H1 (cell line): ENCODE measurements at regions not wholly inside any gene's neighbourhood (a gene's known extent, or its start where the extent isn't known, plus 50 kb on each side); places are given as distances from the start of the nearest gene placed in this dataset.

ENCODE experiments used
- CTCF ChIA-PET: fragments of 300-600 bp; sonication (Branson Sonifier 250); formaldehyde crosslinking; loops from one replicate; lab custom pipeline; 2021; ENCODE audit not compliant: partially characterized antibody; lab: Charles Lee
- POLR2A ChIA-PET: fragments of 300-600 bp; sonication (Branson Sonifier 250); formaldehyde crosslinking; loops from one replicate; lab custom pipeline; 2021; ENCODE audit warnings: inconsistent platforms; ENCODE audit not compliant: partially characterized antibody; lab: Charles Lee
- DNase-seq, 2 experiments: peaks; one replicate each; pipeline versions ENCODE4 v3.0.0 to v3.0.0-alpha.2; 2010 to 2022; ENCODE audit warnings: low spot score in 2 of 2, low read depth in 1 of 2, mixed read lengths in 1 of 2
- FAIRE-seq: peaks from 2 replicates; lab custom pipeline; 2011; peaks lifted over from hg19 to GRCh38; lab: Jason Lieb, UNC
- H2AFZ ChIP-seq: 2 replicates; pipeline ENCODE4 v1.8.1; 2012; ENCODE audit warnings: low read length, inconsistent platforms
- H2AK5ac ChIP-seq: 2 replicates; pipeline ENCODE4 v1.6.1; 2013; ENCODE audit warnings: low read depth, low read length
- H2BK120ac ChIP-seq: replicated peaks from 2 replicates; pipeline ENCODE3; 2013; ENCODE audit warnings: low read depth, low read length, inconsistent platforms
- H2BK12ac ChIP-seq: 2 replicates; pipeline ENCODE4 v1.6.1; 2013; ENCODE audit warnings: low read depth, low read length
- H2BK15ac ChIP-seq: 2 replicates; pipeline ENCODE4 v1.6.1; 2013; ENCODE audit warnings: low read length
- H2BK20ac ChIP-seq: 2 replicates; pipeline ENCODE4 v1.6.1; 2013; ENCODE audit warnings: low read length
- H2BK5ac ChIP-seq: 2 replicates; pipeline ENCODE4 v1.6.1; 2013; ENCODE audit warnings: low read depth, low read length
- H3K14ac ChIP-seq: 2 replicates; pipeline ENCODE4 v1.6.1; 2013; ENCODE audit warnings: inconsistent platforms; ENCODE audit not compliant: insufficient read length
- H3K18ac ChIP-seq: 2 replicates; pipeline ENCODE4 v1.6.1; 2013; ENCODE audit warnings: low read length; ENCODE audit errors: extremely low read depth
- H3K23ac ChIP-seq: 2 replicates; pipeline ENCODE4 v1.6.1; 2013; ENCODE audit warnings: inconsistent platforms; ENCODE audit not compliant: insufficient read length
- H3K23me2 ChIP-seq: 2 replicates; pipeline ENCODE4 v1.6.1; 2013; ENCODE audit warnings: low read depth, low read length
- H3K27ac ChIP-seq: 2 replicates; pipeline ENCODE4 v1.6.1; 2011; ENCODE audit warnings: low read depth, low read length, inconsistent platforms
- H3K27me3 ChIP-seq, 4 experiments: replicated peaks in 1 of 4; 1 replicate in 1 of 4; 2 replicates in 3 of 4; pipeline versions ENCODE4 v1.6.1 to v1.8.1; 2011 to 2013; ENCODE audit warnings: low read length in 3 of 4, mild to moderate bottlenecking in 3 of 4, inconsistent platforms in 2 of 4, mixed read lengths in 2 of 4, moderate library complexity in 1 of 4; ENCODE audit not compliant: control insufficient read depth in 3 of 4, insufficient read depth in 3 of 4; ENCODE audit errors: extremely low read depth in 1 of 4
- H3K36me3 ChIP-seq, 4 experiments: 2 replicates each; pipeline versions ENCODE4 v1.6.1 to v1.8.1; 2011 to 2013; ENCODE audit warnings: mild to moderate bottlenecking in 4 of 4, low read length in 3 of 4, moderate library complexity in 2 of 4, control low read depth in 1 of 4, inconsistent platforms in 1 of 4; ENCODE audit not compliant: insufficient read depth in 4 of 4, control insufficient read depth in 2 of 4
- H3K4ac ChIP-seq: replicated peaks from 2 replicates; pipeline ENCODE3; 2013; ENCODE audit warnings: low read length, low read depth, mixed read lengths, inconsistent platforms; ENCODE audit not compliant: insufficient read length
- H3K4me1 ChIP-seq, 4 experiments: replicated peaks in 1 of 4; 1 replicate in 1 of 4; 2 replicates in 3 of 4; pipeline versions ENCODE4 v1.6.1 to v1.8.1; 2011 to 2013; ENCODE audit warnings: low read length in 3 of 4, inconsistent platforms in 2 of 4, mixed read lengths in 1 of 4; ENCODE audit not compliant: insufficient read depth in 4 of 4, control insufficient read depth in 3 of 4
- H3K4me2 ChIP-seq, 2 experiments: 2 replicates each; pipeline versions ENCODE4 v1.6.1 to v1.8.1; 2011 to 2013; ENCODE audit warnings: low read depth in 2 of 2, low read length in 2 of 2, control low read depth in 1 of 2, inconsistent platforms in 1 of 2, mild to moderate bottlenecking in 1 of 2; ENCODE audit not compliant: insufficient read depth in 1 of 2
- H3K4me3 ChIP-seq, 4 experiments: fragments of 200-600, 300-600 bp in 1 of 4; sonication (generic), shearing (Covaris generic), sonication (Bioruptor Twin) in 1 of 4; 2 replicates each; pipeline versions ENCODE4 v1.5.1 to v1.8.1; 2011 to 2016; ENCODE audit warnings: low read length in 4 of 4, low read depth in 3 of 4, control low read depth in 2 of 4, inconsistent platforms in 2 of 4, mild to moderate bottlenecking in 2 of 4, mixed read lengths in 1 of 4, moderate library complexity in 1 of 4; ENCODE audit not compliant: insufficient read depth in 2 of 4; ENCODE audit errors: extremely low read depth in 1 of 4
- H3K56ac ChIP-seq: replicated peaks from 2 replicates; pipeline ENCODE3; 2013; ENCODE audit warnings: low read depth, mild to moderate bottlenecking, mixed read lengths, low read length, inconsistent platforms; ENCODE audit not compliant: insufficient read length
- H3K79me1 ChIP-seq: 2 replicates; pipeline ENCODE4 v1.6.1; 2013; ENCODE audit warnings: low read depth, low read length, control low read depth
- H3K79me2 ChIP-seq, 2 experiments: 2 replicates each; pipeline versions ENCODE4 v1.6.1 to v1.8.1; 2012 to 2013; ENCODE audit warnings: low read length in 2 of 2, mild to moderate bottlenecking in 2 of 2, inconsistent platforms in 1 of 2; ENCODE audit not compliant: insufficient read depth in 2 of 2, control insufficient read depth in 1 of 2
- H3K9ac ChIP-seq, 4 experiments: replicated peaks in 1 of 4; 1 replicate in 1 of 4; 2 replicates in 3 of 4; pipeline versions ENCODE4 v1.6.1 to v1.8.1; 2011 to 2013; ENCODE audit warnings: low read depth in 3 of 4, low read length in 3 of 4, control low read depth in 2 of 4, mild to moderate bottlenecking in 2 of 4, moderate library complexity in 2 of 4, inconsistent platforms in 1 of 4; ENCODE audit errors: extremely low read depth in 1 of 4
- H3K9me3 ChIP-seq, 2 experiments: 2 replicates each; pipeline versions ENCODE4 v1.6.1 to v1.8.1; 2012 to 2013; ENCODE audit warnings: mild to moderate bottlenecking in 2 of 2, moderate library complexity in 2 of 2, control low read depth in 1 of 2, inconsistent platforms in 1 of 2, low read depth in 1 of 2, low read length in 1 of 2, mixed read lengths in 1 of 2; ENCODE audit not compliant: insufficient read depth in 2 of 2
- H4K20me1 ChIP-seq, 2 experiments: replicated peaks in 1 of 2; 2 replicates each; pipeline versions ENCODE3 to v1.8.1; 2011 to 2013; ENCODE audit warnings: inconsistent platforms in 2 of 2, low read length in 2 of 2, mild to moderate bottlenecking in 1 of 2; ENCODE audit not compliant: insufficient read depth in 2 of 2, control insufficient read depth in 1 of 2
- H4K5ac ChIP-seq: 2 replicates; pipeline ENCODE4 v1.6.1; 2013; ENCODE audit warnings: low read length, low read depth, mixed read lengths, inconsistent platforms; ENCODE audit not compliant: insufficient read length
- H4K8ac ChIP-seq: 2 replicates; pipeline ENCODE4 v1.8.0; 2013; ENCODE audit warnings: mild to moderate bottlenecking, moderate library complexity, low read length, inconsistent platforms; ENCODE audit not compliant: insufficient read depth; ENCODE audit errors: extremely low read depth
- H4K91ac ChIP-seq: replicated peaks from 2 replicates; pipeline ENCODE3; 2013; ENCODE audit warnings: low read length, mixed read lengths, inconsistent platforms; ENCODE audit not compliant: insufficient read length
- CHD7 ChIP-seq: fragments of 300-600 bp; sonication (generic); IDR thresholded peaks from 2 replicates; pipeline ENCODE4 v1.7.1; 2012; ENCODE audit warnings: low read length, moderate library complexity, mild to moderate bottlenecking, inconsistent platforms; ENCODE audit not compliant: insufficient replicate concordance
- WGBS, 2 experiments: shearing (Covaris generic) in 1 of 2; methylation state at CpG; one replicate each; pipeline versions ENCODE4 v1.1.6 to v1.1.7; 2013 to 2015; ENCODE audit warnings: low lambda C conversion rate in 2 of 2, mixed read lengths in 2 of 2, inconsistent platforms in 1 of 2, low coverage in 1 of 2, missing lambda C conversion rate in 1 of 2; ENCODE audit not compliant: insufficient replicate concordance in 2 of 2, insufficient coverage in 1 of 2, insufficient read length in 1 of 2; ENCODE audit errors: extremely low coverage in 1 of 2, missing lambda C conversion rate in 1 of 2; 5-methylcytosine and 5-hydroxymethylcytosine counted together

GRCh38 chr3:175985781-175986180, 1126.6 kb downstream of the NAALADL2 start:
- Histone ChIP-seq H2BK15ac (no peak overlapping the region), H2BK120ac (no peak overlapping the region), H3K4me2 (no peak overlapping the region), H4K5ac (no peak overlapping the region), H3K18ac (no peak overlapping the region), H3K14ac (no peak overlapping the region), H3K23me2 (no peaks in the 10 kb centered on the region), H3K36me3 (no peaks in the 10 kb centered on the region), H2AK5ac (no peak overlapping the region), H2BK5ac (no peak overlapping the region), H3K27me3 (no peaks in the 10 kb centered on the region; a peak in 4 of 7 replicates), H4K20me1 (no peaks in the 10 kb centered on the region), H3K56ac (no peak overlapping the region), H3K4ac (no peak overlapping the region), H3K9me3 (no peaks in the 10 kb centered on the region), H3K79me2 (no peaks in the 10 kb centered on the region), H3K27ac (no peak overlapping the region), H2AFZ (no peak overlapping the region), H2BK20ac (no peak overlapping the region), H3K79me1 (no peaks in the 10 kb centered on the region), H3K9ac (no peak overlapping the region), H3K4me3 (no peak overlapping the region; a peak in 2 of 8 replicates), H3K23ac (no peak overlapping the region), H4K91ac (no peak overlapping the region), H2BK12ac (no peak overlapping the region), H3K4me1 (peaks cover 0 to 5% (median 2%) of the 10 kb centered on the region in 4 experiments; a peak in 3 of 7 replicates), H4K8ac (no peak overlapping the region)
- DNase-seq = no peak
- ChIA-PET CTCF (no interaction called here), POLR2A (no interaction called here)
- FAIRE-seq = no peak
- 50% methylated on average over 1 of the region's 1 CpG; no CpG with 5 or more reads in 1 of the 2 experiments for WGBS, 2 experiments
- TF ChIP-seq CHD7 = peak; percentile 73
